Activated naive CD8-positive, alpha-beta T cell treated with anti-CD3 and anti-CD28 coated beads, Interleukin-2, amount 10 ng/mL, durations not matched to agents 7 days and 5 days (primary cell): ENCODE measurements at regions not wholly inside any gene's neighbourhood (a gene's known extent, or its start where the extent isn't known, plus 50 kb on each side); places are given as distances from the start of the nearest gene placed in this dataset.
"Not testable (repeated sequence)": the region's sequence is repeated elsewhere in the genome, so short reads cannot be mapped to it uniquely, and the experiment has no call there.

ENCODE experiments used
- ATAC-seq: fragments of 150-1000 bp; cut with Tn5 transposase; one replicate; pipeline ENCODE4 v1.10.0; 2021; ENCODE audit warnings: low read depth, moderate library complexity
- POLR2A ChIA-PET: fragments of 350-600 bp; sonication (Branson Sonifier 250); formaldehyde crosslinking; loops from one replicate; lab custom pipeline; 2021; ENCODE audit warnings: antibody characterized with exemption; lab: Charles Lee
- DNase-seq: peaks from one replicate; pipeline ENCODE4 v3.0.0; 2021
- H3K27ac Mint-ChIP-seq: one replicate; pipeline ENCODE4 v1.8.0; 2022; ENCODE audit warnings: mild to moderate bottlenecking, mixed read lengths
- H3K27me3 Mint-ChIP-seq: one replicate; pipeline ENCODE4 v1.8.0; 2022; ENCODE audit warnings: mild to moderate bottlenecking, moderate library complexity, mixed read lengths
- H3K36me3 Mint-ChIP-seq: one replicate; pipeline ENCODE4 v1.8.0; 2021; ENCODE audit warnings: mild to moderate bottlenecking, mixed read lengths
- H3K4me1 Mint-ChIP-seq: one replicate; pipeline ENCODE4 v1.8.0; 2021; ENCODE audit warnings: mixed read lengths
- H3K4me3 Mint-ChIP-seq: one replicate; pipeline ENCODE4 v1.8.0; 2022; ENCODE audit warnings: mild to moderate bottlenecking, moderate library complexity, mixed read lengths
- H3K9me3 Mint-ChIP-seq: one replicate; pipeline ENCODE4 v1.8.0; 2021; ENCODE audit warnings: mixed read lengths

- H3K4me1 Mint-ChIP-seq, H3K9me3 Mint-ChIP-seq, ATAC-seq, H3K4me3 Mint-ChIP-seq, DNase-seq, H3K27me3 Mint-ChIP-seq, H3K36me3 Mint-ChIP-seq, POLR2A ChIA-PET, H3K27ac Mint-ChIP-seq: not testable (repeated sequence)
Observed at GRCh38 chr16:29060022-29060810, 75.4 kb downstream of the LAT start.

- DNase-seq, H3K4me1 Mint-ChIP-seq, POLR2A ChIA-PET, H3K27ac Mint-ChIP-seq, H3K27me3 Mint-ChIP-seq, H3K36me3 Mint-ChIP-seq, H3K9me3 Mint-ChIP-seq, ATAC-seq, H3K4me3 Mint-ChIP-seq: not testable (repeated sequence)
Observed at GRCh38 chr16:29059575-29059974, 74.7 kb downstream of the LAT start.
